ENCODE measurements at regions not wholly inside any gene's neighbourhood (a gene's known extent, or its start where the extent isn't known, plus 50 kb on each side); places are given as distances from the start of the nearest gene placed in this dataset.

DNA sequence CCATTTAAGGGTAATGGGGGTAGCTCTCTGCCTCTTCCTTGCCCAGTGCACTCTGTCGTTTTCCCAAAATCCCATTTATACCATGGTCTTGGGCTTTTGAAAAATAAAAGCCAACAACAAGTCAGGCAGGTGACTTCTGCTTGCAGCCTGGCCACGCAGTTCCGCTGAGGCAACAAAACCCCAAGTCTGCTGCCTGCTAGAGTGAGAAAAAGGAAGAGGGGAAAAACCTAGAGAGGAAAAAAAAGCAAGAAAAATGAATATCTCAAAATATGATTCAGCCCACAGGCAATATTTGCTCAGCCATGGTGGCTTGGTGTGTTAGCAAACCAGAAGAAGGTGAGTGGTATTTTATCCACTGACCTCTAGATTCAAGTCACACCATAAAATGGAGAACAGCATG, 148.2 kb upstream of the FSTL4 start:
- TF ChIP-seq CSDC2 (CRISPR knock-in tag; IDR thresholded peaks at IDR 0.05): no peak
- ATAC-seq: no peak

DNA sequence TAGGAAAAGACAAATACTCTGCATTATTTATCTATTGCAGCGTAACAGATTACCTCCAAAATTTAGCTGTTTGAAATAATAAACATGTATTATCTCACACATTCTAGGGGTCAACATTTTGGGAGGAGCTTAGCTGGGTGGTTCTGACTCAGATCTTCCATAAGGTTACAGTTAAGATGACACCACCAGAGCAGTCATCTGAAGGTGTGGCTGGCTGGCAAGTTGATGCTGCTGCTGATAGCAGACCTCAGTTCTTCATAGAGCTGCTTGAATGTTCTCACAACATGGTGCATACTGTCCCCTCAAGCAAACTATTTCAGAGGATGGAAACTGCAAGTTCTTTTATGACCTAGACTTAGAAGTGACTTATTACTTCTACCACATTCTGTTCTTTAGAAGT, 146.3 kb upstream of the FSTL4 start:
- no peak for TF ChIP-seq PPARA (CRISPR knock-in tag; IDR thresholded peaks at IDR 0.05; ENCODE audit: borderline replicate concordance)
- TF ChIP-seq, protein P1, sequence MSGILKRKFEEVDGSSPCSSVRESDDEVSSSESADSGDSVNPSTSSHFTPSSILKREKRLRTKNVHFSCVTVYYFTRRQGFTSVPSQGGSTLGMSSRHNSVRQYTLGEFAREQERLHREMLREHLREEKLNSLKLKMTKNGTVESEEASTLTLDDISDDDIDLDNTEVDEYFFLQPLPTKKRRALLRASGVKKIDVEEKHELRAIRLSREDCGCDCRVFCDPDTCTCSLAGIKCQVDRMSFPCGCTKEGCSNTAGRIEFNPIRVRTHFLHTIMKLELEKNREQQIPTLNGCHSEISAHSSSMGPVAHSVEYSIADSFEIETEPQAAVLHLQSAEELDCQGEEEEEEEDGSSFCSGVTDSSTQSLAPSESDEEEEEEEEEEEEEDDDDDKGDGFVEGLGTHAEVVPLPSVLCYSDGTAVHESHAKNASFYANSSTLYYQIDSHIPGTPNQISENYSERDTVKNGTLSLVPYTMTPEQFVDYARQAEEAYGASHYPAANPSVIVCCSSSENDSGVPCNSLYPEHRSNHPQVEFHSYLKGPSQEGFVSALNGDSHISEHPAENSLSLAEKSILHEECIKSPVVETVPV (CRISPR knock-in tag; IDR thresholded peaks at IDR 0.05): no peak
- TF ChIP-seq TOX (CRISPR knock-in tag; IDR thresholded peaks at IDR 0.05; ENCODE audit: borderline replicate concordance): no peak
- TF ChIP-seq BACH2 (CRISPR knock-in tag; IDR thresholded peaks at IDR 0.05; ENCODE audit: borderline replicate concordance): no peak
- TF ChIP-seq ISL1 (CRISPR knock-in tag; IDR thresholded peaks at IDR 0.05): no peak
- TF ChIP-seq OSR1 (CRISPR knock-in tag; IDR thresholded peaks at IDR 0.05): no peak
- TF ChIP-seq, protein P2, sequence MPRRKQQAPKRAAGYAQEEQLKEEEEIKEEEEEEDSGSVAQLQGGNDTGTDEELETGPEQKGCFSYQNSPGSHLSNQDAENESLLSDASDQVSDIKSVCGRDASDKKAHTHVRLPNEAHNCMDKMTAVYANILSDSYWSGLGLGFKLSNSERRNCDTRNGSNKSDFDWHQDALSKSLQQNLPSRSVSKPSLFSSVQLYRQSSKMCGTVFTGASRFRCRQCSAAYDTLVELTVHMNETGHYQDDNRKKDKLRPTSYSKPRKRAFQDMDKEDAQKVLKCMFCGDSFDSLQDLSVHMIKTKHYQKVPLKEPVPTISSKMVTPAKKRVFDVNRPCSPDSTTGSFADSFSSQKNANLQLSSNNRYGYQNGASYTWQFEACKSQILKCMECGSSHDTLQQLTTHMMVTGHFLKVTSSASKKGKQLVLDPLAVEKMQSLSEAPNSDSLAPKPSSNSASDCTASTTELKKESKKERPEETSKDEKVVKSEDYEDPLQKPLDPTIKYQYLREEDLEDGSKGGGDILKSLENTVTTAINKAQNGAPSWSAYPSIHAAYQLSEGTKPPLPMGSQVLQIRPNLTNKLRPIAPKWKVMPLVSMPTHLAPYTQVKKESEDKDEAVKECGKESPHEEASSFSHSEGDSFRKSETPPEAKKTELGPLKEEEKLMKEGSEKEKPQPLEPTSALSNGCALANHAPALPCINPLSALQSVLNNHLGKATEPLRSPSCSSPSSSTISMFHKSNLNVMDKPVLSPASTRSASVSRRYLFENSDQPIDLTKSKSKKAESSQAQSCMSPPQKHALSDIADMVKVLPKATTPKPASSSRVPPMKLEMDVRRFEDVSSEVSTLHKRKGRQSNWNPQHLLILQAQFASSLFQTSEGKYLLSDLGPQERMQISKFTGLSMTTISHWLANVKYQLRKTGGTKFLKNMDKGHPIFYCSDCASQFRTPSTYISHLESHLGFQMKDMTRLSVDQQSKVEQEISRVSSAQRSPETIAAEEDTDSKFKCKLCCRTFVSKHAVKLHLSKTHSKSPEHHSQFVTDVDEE (CRISPR knock-in tag; IDR thresholded peaks at IDR 0.05): no peak
- no peak for TF ChIP-seq ZC3H10 (CRISPR knock-in tag; IDR thresholded peaks at IDR 0.05)
- no peak for TF ChIP-seq RARB (CRISPR knock-in tag; IDR thresholded peaks at IDR 0.05)
- no peak for TF ChIP-seq CSDC2 (CRISPR knock-in tag; IDR thresholded peaks at IDR 0.05)
- TF ChIP-seq ARNTL (CRISPR knock-in tag; IDR thresholded peaks at IDR 0.05; ENCODE audit: borderline replicate concordance, low read depth): no peak
- TF ChIP-seq ZFP3 (CRISPR knock-in tag; IDR thresholded peaks at IDR 0.05): no peak
- no peak for TF ChIP-seq ZFP30 (CRISPR knock-in tag; IDR thresholded peaks at IDR 0.05)
- no peak for ATAC-seq

DNA sequence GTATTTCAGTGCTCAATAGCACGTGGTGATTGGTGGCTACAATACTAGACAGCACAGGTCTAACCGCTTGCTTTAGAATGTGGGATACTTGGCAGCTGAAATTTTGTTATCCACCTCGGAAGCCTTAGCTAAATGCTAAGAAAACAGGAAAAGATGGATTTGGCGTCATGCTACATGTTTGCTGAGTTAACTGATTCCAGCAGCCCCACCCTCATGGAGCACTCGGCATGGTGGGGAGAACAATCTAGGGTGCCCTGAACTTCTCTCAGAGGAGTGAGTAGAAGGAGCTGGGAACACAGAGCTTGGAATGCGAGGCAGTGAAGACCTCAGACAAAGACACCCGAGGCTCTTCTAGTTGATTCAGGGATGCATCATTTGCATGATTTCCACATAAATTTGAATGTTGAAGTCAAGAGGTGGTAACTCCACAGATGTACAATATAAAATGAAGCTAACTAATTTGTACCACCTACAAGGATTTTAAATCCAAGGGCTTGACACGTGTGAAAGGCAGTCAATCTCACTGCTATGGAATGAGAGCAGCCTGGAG, 145.1 kb upstream of the FSTL4 start:
- no peak for ATAC-seq
- TF ChIP-seq SNAI2 (CRISPR knock-in tag; IDR thresholded peaks at IDR 0.05) (no peak), ZFP30 (CRISPR knock-in tag; IDR thresholded peaks at IDR 0.05) (no peak), ZNF8 (CRISPR knock-in tag; IDR thresholded peaks at IDR 0.05) (no peak), PPARA (CRISPR knock-in tag; IDR thresholded peaks at IDR 0.05; ENCODE audit: borderline replicate concordance) (no peak), OSR1 (CRISPR knock-in tag; IDR thresholded peaks at IDR 0.05) (no peak), ESRRG (CRISPR knock-in tag; IDR thresholded peaks at IDR 0.05) (no peak), ZNF70 (CRISPR knock-in tag; IDR thresholded peaks at IDR 0.05) (no peak), RARB (CRISPR knock-in tag; IDR thresholded peaks at IDR 0.05) (no peak), ZFP3 (CRISPR knock-in tag; IDR thresholded peaks at IDR 0.05) (no peak), CSDC2 (CRISPR knock-in tag; IDR thresholded peaks at IDR 0.05) (no peak), TCF4 (CRISPR knock-in tag; IDR thresholded peaks at IDR 0.05; ENCODE audit: borderline replicate concordance) (no peak), ZC3H10 (CRISPR knock-in tag; IDR thresholded peaks at IDR 0.05) (no peak), TOX (CRISPR knock-in tag; IDR thresholded peaks at IDR 0.05; ENCODE audit: borderline replicate concordance) (no peak), ISL1 (CRISPR knock-in tag; IDR thresholded peaks at IDR 0.05) (no peak)
- TF ChIP-seq, protein P1 (CRISPR knock-in tag; IDR thresholded peaks at IDR 0.05): no peak
- TF ChIP-seq, protein P3, sequence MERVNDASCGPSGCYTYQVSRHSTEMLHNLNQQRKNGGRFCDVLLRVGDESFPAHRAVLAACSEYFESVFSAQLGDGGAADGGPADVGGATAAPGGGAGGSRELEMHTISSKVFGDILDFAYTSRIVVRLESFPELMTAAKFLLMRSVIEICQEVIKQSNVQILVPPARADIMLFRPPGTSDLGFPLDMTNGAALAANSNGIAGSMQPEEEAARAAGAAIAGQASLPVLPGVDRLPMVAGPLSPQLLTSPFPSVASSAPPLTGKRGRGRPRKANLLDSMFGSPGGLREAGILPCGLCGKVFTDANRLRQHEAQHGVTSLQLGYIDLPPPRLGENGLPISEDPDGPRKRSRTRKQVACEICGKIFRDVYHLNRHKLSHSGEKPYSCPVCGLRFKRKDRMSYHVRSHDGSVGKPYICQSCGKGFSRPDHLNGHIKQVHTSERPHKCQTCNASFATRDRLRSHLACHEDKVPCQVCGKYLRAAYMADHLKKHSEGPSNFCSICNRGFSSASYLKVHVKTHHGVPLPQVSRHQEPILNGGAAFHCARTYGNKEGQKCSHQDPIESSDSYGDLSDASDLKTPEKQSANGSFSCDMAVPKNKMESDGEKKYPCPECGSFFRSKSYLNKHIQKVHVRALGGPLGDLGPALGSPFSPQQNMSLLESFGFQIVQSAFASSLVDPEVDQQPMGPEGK (CRISPR knock-in tag; IDR thresholded peaks at IDR 0.05; ENCODE audit: borderline replicate concordance): no peak
- TF ChIP-seq, protein P4, sequence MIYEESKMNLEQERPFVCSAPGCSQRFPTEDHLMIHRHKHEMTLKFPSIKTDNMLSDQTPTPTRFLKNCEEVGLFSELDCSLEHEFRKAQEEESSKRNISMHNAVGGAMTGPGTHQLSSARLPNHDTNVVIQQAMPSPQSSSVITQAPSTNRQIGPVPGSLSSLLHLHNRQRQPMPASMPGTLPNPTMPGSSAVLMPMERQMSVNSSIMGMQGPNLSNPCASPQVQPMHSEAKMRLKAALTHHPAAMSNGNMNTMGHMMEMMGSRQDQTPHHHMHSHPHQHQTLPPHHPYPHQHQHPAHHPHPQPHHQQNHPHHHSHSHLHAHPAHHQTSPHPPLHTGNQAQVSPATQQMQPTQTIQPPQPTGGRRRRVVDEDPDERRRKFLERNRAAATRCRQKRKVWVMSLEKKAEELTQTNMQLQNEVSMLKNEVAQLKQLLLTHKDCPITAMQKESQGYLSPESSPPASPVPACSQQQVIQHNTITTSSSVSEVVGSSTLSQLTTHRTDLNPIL (CRISPR knock-in tag; IDR thresholded peaks at IDR 0.05; ENCODE audit: low read depth): no peak
- TF ChIP-seq, protein P5, sequence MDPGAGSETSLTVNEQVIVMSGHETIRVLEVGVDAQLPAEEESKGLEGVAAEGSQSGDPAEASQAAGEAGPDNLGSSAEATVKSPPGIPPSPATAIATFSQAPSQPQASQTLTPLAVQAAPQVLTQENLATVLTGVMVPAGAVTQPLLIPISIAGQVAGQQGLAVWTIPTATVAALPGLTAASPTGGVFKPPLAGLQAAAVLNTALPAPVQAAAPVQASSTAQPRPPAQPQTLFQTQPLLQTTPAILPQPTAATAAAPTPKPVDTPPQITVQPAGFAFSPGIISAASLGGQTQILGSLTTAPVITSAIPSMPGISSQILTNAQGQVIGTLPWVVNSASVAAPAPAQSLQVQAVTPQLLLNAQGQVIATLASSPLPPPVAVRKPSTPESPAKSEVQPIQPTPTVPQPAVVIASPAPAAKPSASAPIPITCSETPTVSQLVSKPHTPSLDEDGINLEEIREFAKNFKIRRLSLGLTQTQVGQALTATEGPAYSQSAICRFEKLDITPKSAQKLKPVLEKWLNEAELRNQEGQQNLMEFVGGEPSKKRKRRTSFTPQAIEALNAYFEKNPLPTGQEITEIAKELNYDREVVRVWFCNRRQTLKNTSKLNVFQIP (CRISPR knock-in tag; IDR thresholded peaks at IDR 0.05; ENCODE audit: borderline replicate concordance, low read depth): no peak
